WTC11 (cell line): ENCODE measurements at regions not wholly inside any gene's neighbourhood (a gene's known extent, or its start where the extent isn't known, plus 50 kb on each side); places are given as distances from the start of the nearest gene placed in this dataset.

ENCODE experiments used
- ATAC-seq: fragments of 200-7000 bp; cut with Tn5 transposase; 2 replicates; pipeline ENCODE4 v1.10.0; 2021; ENCODE audit warnings: mild to moderate bottlenecking, moderate library complexity
- CTCF ChIA-PET: fragments of 300-600 bp; sonication (Branson Sonifier 250); formaldehyde crosslinking; loops from one replicate; lab custom pipeline; 2021; ENCODE audit warnings: antibody characterized with exemption; lab: Charles Lee
- POLR2A ChIA-PET: fragments of 350-600 bp; sonication (Branson Sonifier 250); formaldehyde crosslinking; loops from one replicate; lab custom pipeline; 2021; ENCODE audit warnings: antibody characterized with exemption; lab: Charles Lee
- DNase-seq: peaks from one replicate; pipeline ENCODE4 v3.0.0; 2021; ENCODE audit warnings: low spot score
- H3K27ac Mint-ChIP-seq: 2 replicates; pipeline ENCODE4 v1.8.0; 2021; ENCODE audit warnings: mixed read lengths
- H3K27me3 Mint-ChIP-seq: 2 replicates; pipeline ENCODE4 v1.8.0; 2021; ENCODE audit warnings: low read depth, mild to moderate bottlenecking, moderate library complexity, mixed read lengths
- H3K36me3 Mint-ChIP-seq: 2 replicates; pipeline ENCODE4 v1.8.0; 2021; ENCODE audit warnings: mixed read lengths
- H3K4me1 Mint-ChIP-seq: 2 replicates; pipeline ENCODE4 v1.8.0; 2022; ENCODE audit warnings: mixed read lengths
- H3K4me3 Mint-ChIP-seq: 2 replicates; pipeline ENCODE4 v1.8.0; 2021; ENCODE audit warnings: mild to moderate bottlenecking, moderate library complexity, mixed read lengths
- H3K9me3 Mint-ChIP-seq: 2 replicates; pipeline ENCODE4 v1.8.0; 2021; ENCODE audit warnings: mixed read lengths
- AR ChIP-seq: fragments of 250-450 bp; sonication (Bioruptor Pico); IDR thresholded peaks from 2 replicates; pipeline ENCODE4 v1.9.0; 2021; ENCODE audit warnings: mild to moderate bottlenecking
- ATF2 ChIP-seq: sonication (generic); formaldehyde crosslinking; IDR thresholded peaks from 2 replicates; pipeline ENCODE4 v1.8.1; 2022; ENCODE audit warnings: low read depth, missing genetic modification reagents, borderline replicate concordance
- CBFB ChIP-seq: sonication (generic); formaldehyde crosslinking; IDR thresholded peaks from 2 replicates; pipeline ENCODE4 v1.8.1; 2022; ENCODE audit warnings: mild to moderate bottlenecking, low read depth, missing genetic modification reagents
- CTCF ChIP-seq: fragments of 200-600 bp; IDR thresholded peaks from 2 replicates; pipeline ENCODE4 v1.8.0; 2022; ENCODE audit warnings: antibody characterized with exemption
- E2F1 ChIP-seq: sonication (generic); formaldehyde crosslinking; IDR thresholded peaks from 2 replicates; pipeline ENCODE4 v1.8.0; 2022; ENCODE audit warnings: mild to moderate bottlenecking, missing genetic modification reagents
- E2F5 ChIP-seq: sonication (generic); formaldehyde crosslinking; IDR thresholded peaks from 2 replicates; pipeline ENCODE4 v1.8.1; 2022; ENCODE audit warnings: mild to moderate bottlenecking, moderate library complexity, missing genetic modification reagents
- EMX1 ChIP-seq: fragments of 250-450 bp; sonication (Bioruptor Pico); IDR thresholded peaks from 2 replicates; pipeline ENCODE4 v1.8.0; 2021; ENCODE audit warnings: mild to moderate bottlenecking
- ETV6 ChIP-seq: sonication (generic); formaldehyde crosslinking; IDR thresholded peaks from 2 replicates; pipeline ENCODE4 v1.8.1; 2022; ENCODE audit warnings: mild to moderate bottlenecking, missing genetic modification reagents
- FOXJ3 ChIP-seq: sonication (generic); formaldehyde crosslinking; IDR thresholded peaks from 2 replicates; pipeline ENCODE4 v1.9.0; 2021; ENCODE audit warnings: missing genetic modification reagents, mild to moderate bottlenecking, borderline replicate concordance
- GABPB1 ChIP-seq: sonication (generic); formaldehyde crosslinking; IDR thresholded peaks from 2 replicates; pipeline ENCODE4 v1.8.1; 2023; ENCODE audit warnings: mild to moderate bottlenecking, missing genetic modification reagents
- GTF2I ChIP-seq: fragments of 250-450 bp; sonication (Bioruptor Pico); conservative IDR thresholded peaks from 2 replicates; pipeline ENCODE4 v1.4.0; 2021; ENCODE audit warnings: mild to moderate bottlenecking
- MLX ChIP-seq: sonication (generic); formaldehyde crosslinking; IDR thresholded peaks from 2 replicates; pipeline ENCODE4 v1.8.1; 2023; ENCODE audit warnings: mild to moderate bottlenecking, missing genetic modification reagents, moderate library complexity
- OVOL2 ChIP-seq: fragments of 250-450 bp; sonication (Bioruptor Pico); IDR thresholded peaks from 2 replicates; pipeline ENCODE4 v1.9.0; 2021; ENCODE audit warnings: mild to moderate bottlenecking, borderline replicate concordance
- RORB ChIP-seq: fragments of 250-450 bp; sonication (Bioruptor Pico); IDR thresholded peaks from 2 replicates; pipeline ENCODE4 v1.9.0; 2021; ENCODE audit warnings: mild to moderate bottlenecking
- SMAD4 ChIP-seq: sonication (generic); formaldehyde crosslinking; IDR thresholded peaks from 2 replicates; pipeline ENCODE4 v1.8.0; 2022; ENCODE audit warnings: mild to moderate bottlenecking, missing genetic modification reagents
- TEAD1 ChIP-seq: sonication (generic); formaldehyde crosslinking; IDR thresholded peaks from 2 replicates; pipeline ENCODE4 v1.8.0; 2022; ENCODE audit warnings: mild to moderate bottlenecking, missing genetic modification reagents
- TP53 ChIP-seq: sonication (generic); formaldehyde crosslinking; IDR thresholded peaks from 2 replicates; pipeline ENCODE4 v1.8.1; 2023; ENCODE audit warnings: mild to moderate bottlenecking, missing genetic modification reagents
- ZBTB43 ChIP-seq: sonication (generic); formaldehyde crosslinking; IDR thresholded peaks from 2 replicates; pipeline ENCODE4 v1.8.1; 2023; ENCODE audit warnings: mild to moderate bottlenecking, missing genetic modification reagents
- ZNF121 ChIP-seq: sonication (generic); formaldehyde crosslinking; IDR thresholded peaks from 2 replicates; pipeline ENCODE4 v1.8.0; 2023; ENCODE audit warnings: missing genetic modification reagents
- ZNF138 ChIP-seq: sonication (generic); formaldehyde crosslinking; conservative IDR thresholded peaks from 2 replicates; pipeline ENCODE4 v1.8.1; 2022; ENCODE audit warnings: mild to moderate bottlenecking, moderate library complexity, missing genetic modification reagents
- ZNF416 ChIP-seq: fragments of 250-450 bp; sonication (Bioruptor Pico); IDR thresholded peaks from 2 replicates; pipeline ENCODE4 v1.9.0; 2021; ENCODE audit warnings: mild to moderate bottlenecking, inconsistent platforms
- ZNF671 ChIP-seq: fragments of 250-450 bp; sonication (Bioruptor Pico); IDR thresholded peaks from 2 replicates; pipeline ENCODE4 v1.8.0; 2021; ENCODE audit warnings: mild to moderate bottlenecking
- ZSCAN18 ChIP-seq: fragments of 250-450 bp; sonication (Bioruptor Pico); IDR thresholded peaks from 2 replicates; pipeline ENCODE4 v2.1.2; 2022; ENCODE audit warnings: mild to moderate bottlenecking, moderate library complexity

GRCh38 chr2:187949859-187950258, 341.8 kb upstream of the GULP1 start:
- Mint-ChIP-seq H3K27ac (no peak overlapping the region), H3K27me3 (no peaks in the 10 kb centered on the region), H3K4me1 (0 out of 2 replicates have a peak, but pooled peaks cover 6% of the 10 kb centered on the region), H3K4me3 (no peak overlapping the region), H3K36me3 (peaks cover 28% of the 10 kb centered on the region), H3K9me3 (peaks cover 31% of the 10 kb centered on the region)
- DNase-seq: no peak
- POLR2A ChIA-PET: no interaction called here
- CTCF ChIA-PET: no interaction called here
- ATAC-seq: no peak
- TF ChIP-seq CTCF (no peak), GABPB1 (no peak), ZNF416 (CRISPR knock-in tag) (no peak), TP53 (CRISPR knock-in tag) (no peak), EMX1 (CRISPR knock-in tag) (no peak), FOXJ3 (CRISPR knock-in tag) (no peak), AR (CRISPR knock-in tag) (no peak), RORB (CRISPR knock-in tag) (no peak)

GRCh38 chr2:187951470-187952218, 340.0 kb upstream of the GULP1 start:
- H3K27me3 Mint-ChIP-seq: no peaks in the 10 kb centered on the region; the same call in 1 of the 2 replicates
- no peak overlapping the region for H3K27ac Mint-ChIP-seq
- no peak for TF ChIP-seq ZNF121 (CRISPR knock-in tag)
- no peak for TF ChIP-seq ATF2 (CRISPR knock-in tag)
- no peak for TF ChIP-seq E2F1 (CRISPR knock-in tag)
- TF ChIP-seq CBFB: no peak
- TF ChIP-seq GTF2I: no peak
- no peak for TF ChIP-seq ZBTB43
- TF ChIP-seq TP53 (CRISPR knock-in tag): no peak
- no peak for TF ChIP-seq ZSCAN18 (CRISPR knock-in tag)
- no peak for TF ChIP-seq SMAD4 (CRISPR knock-in tag)
- no peak for TF ChIP-seq ZNF138 (CRISPR knock-in tag)
- no peak for TF ChIP-seq ZNF671 (CRISPR knock-in tag)
- no peak for TF ChIP-seq ETV6 (CRISPR knock-in tag)
- TF ChIP-seq TEAD1 (CRISPR knock-in tag): no peak
- no peak for TF ChIP-seq OVOL2 (CRISPR knock-in tag)
- no peak for TF ChIP-seq MLX (CRISPR knock-in tag)
- TF ChIP-seq E2F5 (CRISPR knock-in tag): no peak
- CTCF ChIA-PET: no interaction called here
- POLR2A ChIA-PET: no interaction called here
- H3K4me1 Mint-ChIP-seq: peaks cover 5% of the 10 kb centered on the region; the same call in 1 of the 2 replicates
- DNase-seq (no peak), ATAC-seq (no peak)
- H3K9me3 Mint-ChIP-seq: peaks cover 38% of the 10 kb centered on the region
- H3K4me3 Mint-ChIP-seq: no peak overlapping the region
- H3K36me3 Mint-ChIP-seq: peaks cover 35% of the 10 kb centered on the region
